ENCODE measurements at regions not wholly inside any gene's neighbourhood (a gene's known extent, or its start where the extent isn't known, plus 50 kb on each side); places are given as distances from the start of the nearest gene placed in this dataset.

DNA sequence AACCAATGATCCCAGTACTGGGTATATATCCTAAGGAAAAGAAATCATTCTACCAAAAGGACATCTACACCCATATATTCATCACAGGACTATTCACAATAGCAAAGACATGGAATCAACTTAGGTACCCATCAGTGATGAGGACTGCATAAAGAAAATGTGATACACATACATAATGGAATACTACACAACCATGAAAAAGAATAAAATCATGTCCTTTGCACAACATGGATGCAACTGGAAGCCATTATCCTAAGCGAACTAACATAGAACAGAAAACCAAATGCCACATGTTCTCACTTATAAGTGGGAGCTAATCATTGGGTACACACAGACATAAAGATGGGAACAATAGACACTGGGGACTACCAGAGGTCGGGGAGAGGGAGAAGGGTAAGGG is 86.0 kb upstream of the LGR5 start:
- H3K9ac ChIP-seq (ENCODE audit: low read depth in 2 of 2, low read length in 2 of 2), result no peak overlapping the region
- TF ChIP-seq, protein P1, sequence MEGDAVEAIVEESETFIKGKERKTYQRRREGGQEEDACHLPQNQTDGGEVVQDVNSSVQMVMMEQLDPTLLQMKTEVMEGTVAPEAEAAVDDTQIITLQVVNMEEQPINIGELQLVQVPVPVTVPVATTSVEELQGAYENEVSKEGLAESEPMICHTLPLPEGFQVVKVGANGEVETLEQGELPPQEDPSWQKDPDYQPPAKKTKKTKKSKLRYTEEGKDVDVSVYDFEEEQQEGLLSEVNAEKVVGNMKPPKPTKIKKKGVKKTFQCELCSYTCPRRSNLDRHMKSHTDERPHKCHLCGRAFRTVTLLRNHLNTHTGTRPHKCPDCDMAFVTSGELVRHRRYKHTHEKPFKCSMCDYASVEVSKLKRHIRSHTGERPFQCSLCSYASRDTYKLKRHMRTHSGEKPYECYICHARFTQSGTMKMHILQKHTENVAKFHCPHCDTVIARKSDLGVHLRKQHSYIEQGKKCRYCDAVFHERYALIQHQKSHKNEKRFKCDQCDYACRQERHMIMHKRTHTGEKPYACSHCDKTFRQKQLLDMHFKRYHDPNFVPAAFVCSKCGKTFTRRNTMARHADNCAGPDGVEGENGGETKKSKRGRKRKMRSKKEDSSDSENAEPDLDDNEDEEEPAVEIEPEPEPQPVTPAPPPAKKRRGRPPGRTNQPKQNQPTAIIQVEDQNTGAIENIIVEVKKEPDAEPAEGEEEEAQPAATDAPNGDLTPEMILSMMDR (IDR thresholded peaks at IDR 0.05), result no peak
- no peak for DNase-seq

DNA sequence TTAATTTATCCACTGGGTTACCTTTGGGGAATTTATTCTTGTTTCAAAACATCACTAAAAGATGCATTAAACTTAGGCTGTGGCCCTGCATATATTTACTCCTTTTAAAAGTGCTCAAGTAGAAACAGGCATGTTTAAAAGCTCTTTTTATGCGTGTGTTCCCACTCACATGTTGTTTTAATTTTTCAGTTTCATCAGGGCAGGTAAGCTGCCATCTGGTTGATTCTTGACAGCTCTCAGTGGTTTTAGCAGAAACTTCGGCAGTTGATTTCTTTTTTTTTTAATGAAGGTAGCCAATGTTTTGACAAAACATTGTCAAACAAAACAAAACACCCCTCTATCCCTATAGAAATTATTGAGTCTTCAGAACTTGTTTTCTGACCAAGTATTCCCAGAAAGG is 89.6 kb upstream of the LGR5 start:
- Histone ChIP-seq H3K27me3 (no peaks in the 10 kb centered on the region), H3K9me3 (no peaks in the 10 kb centered on the region), H3K36me3 (no peaks in the 10 kb centered on the region), H3K4me3 (no peak overlapping the region), H3K4me1 (no peaks in the 10 kb centered on the region), H3K27ac (no peak overlapping the region), H3K9ac (ENCODE audit: low read depth in 2 of 2, low read length in 2 of 2) (no peak overlapping the region)
- TF ChIP-seq, protein P1 (IDR thresholded peaks at IDR 0.05), result no peak
- intact Hi-C loops (cut with DNase I), result no loop called here
- DNase-seq, result no peak

More for the DNA sequence above, 86.0 kb upstream of the LGR5 start:
- intact Hi-C loops (cut with DNase I), result no loop called here
- H3K27ac ChIP-seq, result no peak overlapping the region
- H3K9me3 ChIP-seq, result no peaks in the 10 kb centered on the region
- no peaks in the 10 kb centered on the region for H3K4me1 ChIP-seq
- H3K36me3 ChIP-seq, result no peaks in the 10 kb centered on the region
- H3K4me3 ChIP-seq, result no peak overlapping the region
- no peaks in the 10 kb centered on the region for H3K27me3 ChIP-seq

DNA sequence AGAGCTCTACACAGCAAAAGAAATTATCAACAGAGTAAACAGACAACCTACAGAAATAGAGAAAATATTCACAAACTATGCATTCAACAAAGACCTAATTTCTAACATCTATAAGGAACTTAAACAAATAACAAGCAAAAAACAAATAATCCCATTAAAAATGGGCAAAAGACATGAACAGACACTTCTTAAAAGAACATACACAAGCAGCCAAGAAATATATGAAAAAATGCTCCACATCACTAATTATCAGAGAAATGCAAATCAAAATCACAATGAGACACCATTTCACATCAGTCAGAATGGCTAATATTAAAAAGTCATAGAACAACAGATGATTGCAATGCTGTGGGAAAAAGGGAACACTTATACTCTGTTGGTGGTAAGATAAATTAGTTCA is 100.7 kb upstream of the LGR5 start:
- H3K36me3 ChIP-seq, result no peaks in the 10 kb centered on the region
- DNase-seq, result no peak
- H3K27ac ChIP-seq, result no peak overlapping the region
- no peaks in the 10 kb centered on the region for H3K9me3 ChIP-seq
- no peak overlapping the region for H3K9ac ChIP-seq (ENCODE audit: low read depth in 2 of 2, low read length in 2 of 2)
- intact Hi-C loops (cut with DNase I), result no loop called here
- TF ChIP-seq, protein P1 (IDR thresholded peaks at IDR 0.05), result no peak
- H3K4me1 ChIP-seq, result no peaks in the 10 kb centered on the region
- H3K27me3 ChIP-seq, result no peaks in the 10 kb centered on the region
- no peak overlapping the region for H3K4me3 ChIP-seq

DNA sequence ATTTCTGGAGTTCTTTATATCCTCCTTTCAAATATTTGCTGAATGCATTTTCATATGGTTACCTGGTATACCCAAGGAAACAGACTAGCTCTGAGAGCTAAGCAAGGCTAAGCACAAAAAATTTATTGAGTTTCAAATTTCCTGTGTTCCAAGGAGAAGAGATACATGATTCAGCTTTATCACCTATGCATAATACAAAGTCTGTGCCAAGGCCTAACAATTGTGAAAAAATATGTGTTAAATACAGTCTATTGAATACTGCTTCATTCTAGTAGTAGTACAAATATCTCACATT is 103.7 kb upstream of the LGR5 start:
- Histone ChIP-seq H3K9me3 (no peaks in the 10 kb centered on the region), H3K4me1 (no peaks in the 10 kb centered on the region), H3K27ac (no peak overlapping the region), H3K36me3 (no peaks in the 10 kb centered on the region), H3K9ac (ENCODE audit: low read depth in 2 of 2, low read length in 2 of 2) (no peak overlapping the region), H3K27me3 (no peaks in the 10 kb centered on the region), H3K4me3 (no peak overlapping the region)
- intact Hi-C loops (cut with DNase I), result no loop called here
- DNase-seq, result no peak
- TF ChIP-seq, protein P1 (IDR thresholded peaks at IDR 0.05), result no peak

DNA sequence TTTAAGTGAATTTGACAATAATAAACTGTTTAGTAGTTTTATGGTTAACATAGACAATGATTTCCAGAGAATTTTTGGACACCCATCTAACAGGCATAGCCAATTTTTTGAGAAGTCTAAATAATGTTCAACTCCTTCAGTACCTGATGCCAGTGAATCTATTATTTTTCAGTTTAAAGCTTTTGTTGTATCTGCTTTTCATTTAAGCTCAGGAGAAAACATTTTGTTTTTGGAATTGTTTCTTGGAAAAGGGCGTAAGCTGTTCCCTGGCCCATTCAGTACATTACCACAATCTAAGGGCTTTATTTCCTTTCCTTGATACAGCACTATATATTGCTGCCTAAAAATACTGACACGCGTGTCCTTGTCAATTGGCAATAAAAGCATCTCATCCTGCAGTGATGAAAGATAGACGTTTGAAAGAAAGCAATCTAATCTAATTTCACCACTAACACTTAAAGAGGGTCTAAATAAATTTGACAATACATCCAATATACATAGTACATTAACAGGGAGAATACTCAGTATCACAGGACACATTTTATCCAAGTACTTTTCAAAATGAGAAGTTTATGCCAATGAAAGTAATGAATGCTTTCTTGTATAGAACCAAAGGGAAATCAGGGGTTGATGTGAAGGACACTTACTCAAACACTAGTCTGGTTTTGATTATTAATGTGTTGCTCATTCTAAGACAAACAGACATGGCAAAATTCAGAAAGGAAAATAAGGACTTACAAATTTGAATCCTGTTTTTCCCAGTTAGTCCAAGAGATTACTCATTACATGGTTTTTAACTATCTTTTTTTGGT is 104.2 kb upstream of the LGR5 start:
- H3K9ac ChIP-seq (ENCODE audit: low read depth in 2 of 2, low read length in 2 of 2), result no peak overlapping the region
- H3K4me1 ChIP-seq, result no peaks in the 10 kb centered on the region
- no peak overlapping the region for H3K4me3 ChIP-seq
- H3K9me3 ChIP-seq, result no peaks in the 10 kb centered on the region
- H3K36me3 ChIP-seq, result no peaks in the 10 kb centered on the region
- DNase-seq, result no peak
- H3K27ac ChIP-seq, result no peak overlapping the region
- no peaks in the 10 kb centered on the region for H3K27me3 ChIP-seq
- intact Hi-C loops (cut with DNase I), result no loop called here
- TF ChIP-seq, protein P1 (IDR thresholded peaks at IDR 0.05), result no peak
